AG20443 (cell line): ENCODE measurements at regions not wholly inside any gene's neighbourhood (a gene's known extent, or its start where the extent isn't known, plus 50 kb on each side); places are given as distances from the start of the nearest gene placed in this dataset.

Experiments used
- DNase-seq: peaks from one replicate; pipeline ENCODE4 v3.0.0; 2012; ENCODE audit warnings: low spot score, mixed read lengths

DNA sequence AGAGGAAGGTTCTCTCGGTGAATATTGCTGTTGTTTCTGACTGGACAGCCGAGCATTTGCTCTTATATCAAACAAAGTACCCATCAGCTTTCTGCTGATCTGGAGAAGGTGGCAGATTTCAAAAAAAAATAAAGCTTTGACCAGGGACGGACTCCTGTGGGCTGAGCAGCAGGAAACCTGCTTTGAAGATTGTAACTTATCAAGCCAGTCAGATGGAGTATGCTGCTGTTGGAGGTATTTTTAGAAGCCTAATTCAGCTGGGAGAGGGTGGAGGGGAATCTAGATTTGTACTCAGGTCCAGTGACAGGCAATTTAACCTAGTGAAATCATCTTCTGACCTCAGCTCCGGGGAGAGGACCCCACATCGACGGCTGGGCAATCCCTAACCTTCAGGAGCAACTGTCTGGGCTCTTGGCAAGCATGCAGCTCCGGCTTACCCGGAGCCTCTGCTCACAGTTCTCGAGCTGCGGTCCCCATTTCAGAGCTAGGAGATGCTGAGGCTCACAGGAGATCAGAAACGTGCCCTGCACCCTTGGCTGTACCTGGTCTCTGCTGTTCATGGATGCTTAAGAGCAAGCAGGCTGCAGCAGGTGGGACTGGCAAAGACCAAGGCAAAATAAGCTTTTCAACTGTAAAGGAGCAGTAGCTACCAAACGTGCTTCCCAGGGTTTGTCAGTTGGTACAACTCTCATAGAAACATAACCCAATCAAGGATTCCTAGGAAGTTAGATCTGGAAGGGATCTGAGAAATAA lies 89.3 kb upstream of the ST8SIA2 start:
- no peak for DNase-seq

DNA sequence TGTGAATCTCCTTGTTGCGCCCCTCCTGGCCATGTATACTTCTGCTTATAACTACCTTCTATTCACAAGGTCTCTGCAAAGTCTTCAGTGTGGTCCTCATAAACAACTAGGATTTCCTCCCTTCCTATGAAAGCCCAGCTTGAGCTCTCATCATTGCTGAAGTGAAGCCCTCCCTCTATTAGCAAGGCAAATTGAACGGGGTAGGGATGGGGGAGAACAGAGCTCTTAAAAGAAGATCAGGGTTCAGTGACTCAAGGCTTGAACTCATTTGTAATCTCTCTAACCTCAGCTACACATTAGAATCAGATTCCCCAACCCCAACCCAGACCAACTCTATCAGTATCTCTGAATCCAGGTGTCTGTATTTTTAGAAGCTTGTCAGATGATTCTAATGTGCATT lies 88.3 kb upstream of the ST8SIA2 start:
- no peak for DNase-seq

DNA sequence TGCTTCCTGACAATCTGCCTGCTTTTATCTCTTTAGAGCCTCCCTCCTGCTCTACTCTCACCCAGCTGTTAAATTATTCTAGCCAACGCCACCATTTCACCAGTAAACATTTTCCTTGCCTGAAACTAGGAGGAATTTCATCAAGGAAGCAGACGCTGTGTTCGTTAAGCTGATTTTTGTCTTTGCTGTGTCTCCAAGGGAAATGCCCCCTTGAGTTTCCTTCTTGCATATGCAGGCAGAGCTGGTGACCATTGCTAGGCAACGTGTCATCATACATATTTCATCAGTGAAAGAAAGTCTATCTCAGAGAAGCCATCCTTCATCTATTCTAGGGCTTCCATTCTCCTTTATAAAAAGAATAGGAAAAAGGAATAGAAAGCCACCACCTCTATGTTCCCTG lies 87.0 kb upstream of the ST8SIA2 start:
- no peak for DNase-seq

GRCh38 chr15:92315144-92315543 lies 78.5 kb upstream of the ST8SIA2 start:
- DNase-seq: no peak

DNA sequence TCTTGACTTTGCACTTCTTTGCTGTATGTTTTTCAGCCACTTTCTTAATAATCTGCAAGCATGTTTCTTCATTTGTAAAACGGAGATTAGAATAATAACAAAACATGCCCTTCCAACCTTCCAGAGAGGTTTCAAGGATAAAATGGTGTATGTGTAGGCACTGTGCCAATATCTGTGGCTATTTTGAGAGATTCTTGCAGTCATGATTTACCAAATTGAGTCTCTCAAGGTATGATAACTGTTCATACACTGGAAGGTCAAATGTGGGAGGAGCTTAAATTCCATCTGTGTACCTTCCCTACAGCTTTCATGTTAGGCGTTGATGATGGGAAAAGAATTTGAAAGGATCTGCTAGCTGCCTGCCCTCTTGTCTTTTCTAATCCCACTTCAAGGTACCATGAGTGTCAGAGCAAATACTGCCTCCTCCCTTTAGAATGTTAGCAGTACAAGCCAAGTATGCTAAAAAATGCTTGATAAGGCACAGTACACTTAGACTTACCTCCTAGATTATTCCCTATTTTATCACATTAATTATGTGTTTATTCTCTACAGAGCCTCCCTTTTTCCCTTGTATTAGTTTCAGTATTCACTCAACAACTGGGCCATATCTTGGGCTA lies 78.0 kb upstream of the ST8SIA2 start:
- DNase-seq: no peak

GRCh38 chr15:92316586-92317295 lies 76.9 kb upstream of the ST8SIA2 start:
- no peak for DNase-seq

- no peak for DNase-seq
Measured at GRCh38 chr15:92320012-92320699, 73.5 kb upstream of the ST8SIA2 start.

DNA sequence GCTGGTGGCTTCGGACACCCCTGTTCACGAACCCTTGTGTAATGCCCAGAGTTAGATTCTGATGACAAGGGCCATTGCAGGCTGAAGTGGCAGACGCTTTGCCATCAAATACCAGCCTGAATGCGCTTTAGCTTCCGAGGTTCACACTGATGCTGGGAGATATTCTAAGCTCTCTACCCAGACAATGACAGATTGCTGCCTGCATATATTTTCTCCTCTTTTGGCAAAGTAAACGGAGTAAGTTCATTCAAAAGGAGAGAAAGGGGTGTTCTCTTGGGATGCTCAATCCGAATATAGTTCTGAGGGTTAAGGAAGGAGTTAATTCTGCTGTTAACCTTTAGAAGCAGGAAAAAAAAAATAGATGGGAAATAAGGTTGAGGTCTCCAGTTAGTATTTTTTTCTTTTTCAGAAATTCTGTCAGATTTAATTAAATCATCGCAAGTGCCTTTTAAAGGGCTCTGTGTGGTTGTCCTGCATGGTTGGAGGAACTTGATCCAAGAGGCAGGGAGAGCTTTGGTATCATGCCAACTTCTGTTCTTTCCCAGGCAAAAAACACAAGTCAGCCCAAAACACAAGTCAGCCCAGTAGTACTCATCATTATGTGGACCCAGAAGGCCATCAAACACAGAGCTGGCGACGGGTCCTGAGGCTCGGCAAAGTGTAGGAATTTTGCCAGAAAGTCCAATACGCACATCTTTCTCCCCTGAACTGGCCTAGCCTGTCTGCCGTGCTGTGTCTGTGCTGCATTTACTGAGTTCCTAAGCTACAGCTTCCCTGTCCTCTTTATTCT lies 70.9 kb upstream of the ST8SIA2 start:
- no peak for DNase-seq

GRCh38 chr15:92323525-92323924 lies 70.2 kb upstream of the ST8SIA2 start:
- DNase-seq: no peak

GRCh38 chr15:92324101-92324963 lies 69.3 kb upstream of the ST8SIA2 start:
- DNase-seq: no peak

DNA sequence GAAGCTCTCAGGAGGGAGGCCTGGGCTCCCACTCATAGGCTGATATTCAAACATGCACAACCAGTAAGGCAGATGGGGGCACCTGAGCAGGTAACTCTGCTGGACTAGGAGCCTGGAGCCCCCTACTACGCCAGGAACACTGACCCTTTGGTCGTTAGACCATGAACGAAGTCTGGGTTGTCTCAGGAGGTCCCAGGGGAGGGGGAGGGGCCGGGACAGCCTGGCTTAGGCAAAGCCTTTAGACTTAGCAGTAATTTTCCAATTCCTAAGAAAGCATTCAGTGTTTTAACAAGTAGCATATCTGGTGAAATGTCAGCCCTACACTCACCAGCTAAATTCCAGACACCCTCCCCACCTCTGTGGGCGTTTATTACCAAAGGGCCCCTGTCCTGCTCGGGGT lies 67.4 kb upstream of the ST8SIA2 start:
- DNase-seq: no peak

DNA sequence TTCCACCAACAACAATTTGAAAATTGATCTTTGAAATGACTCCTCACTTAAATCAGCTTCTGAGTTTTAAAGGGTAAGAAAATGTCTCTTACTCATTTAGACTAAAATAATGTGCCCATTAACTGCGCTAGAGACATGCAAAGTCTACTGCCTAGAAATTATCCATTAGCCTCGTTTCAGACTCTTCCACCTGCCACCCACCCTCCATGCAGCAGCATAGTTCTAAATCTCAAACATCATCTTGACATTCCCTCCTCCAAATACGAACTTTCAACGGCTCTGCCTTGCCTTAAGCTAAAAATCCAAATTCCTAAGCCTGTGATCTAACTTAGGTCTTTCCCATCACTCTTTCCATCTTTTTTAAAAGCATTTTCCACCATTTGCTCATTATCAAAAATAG lies 66.6 kb upstream of the ST8SIA2 start:
- DNase-seq: no peak

DNA sequence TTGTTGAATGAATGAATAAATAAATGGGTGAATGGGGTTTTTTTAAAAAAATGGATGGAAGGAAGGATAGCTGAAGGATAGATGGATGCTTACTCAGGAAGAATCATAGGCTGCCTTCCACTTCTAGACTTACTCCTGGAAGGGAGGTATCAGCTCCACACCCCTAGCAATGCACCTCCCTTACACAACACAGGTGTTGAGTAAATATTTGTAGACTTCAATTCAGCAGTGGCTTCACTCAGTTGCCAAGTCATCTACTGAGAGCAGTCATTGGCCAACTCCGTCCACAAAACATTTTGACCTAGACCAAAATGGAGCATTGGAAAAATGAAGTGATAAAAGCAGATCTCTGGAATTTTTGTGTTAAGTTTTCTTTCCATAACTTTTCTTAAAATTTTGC lies 65.5 kb upstream of the ST8SIA2 start:
- no peak for DNase-seq

- no peak for DNase-seq
Measured at GRCh38 chr15:92332125-92332899, 61.4 kb upstream of the ST8SIA2 start.

DNA sequence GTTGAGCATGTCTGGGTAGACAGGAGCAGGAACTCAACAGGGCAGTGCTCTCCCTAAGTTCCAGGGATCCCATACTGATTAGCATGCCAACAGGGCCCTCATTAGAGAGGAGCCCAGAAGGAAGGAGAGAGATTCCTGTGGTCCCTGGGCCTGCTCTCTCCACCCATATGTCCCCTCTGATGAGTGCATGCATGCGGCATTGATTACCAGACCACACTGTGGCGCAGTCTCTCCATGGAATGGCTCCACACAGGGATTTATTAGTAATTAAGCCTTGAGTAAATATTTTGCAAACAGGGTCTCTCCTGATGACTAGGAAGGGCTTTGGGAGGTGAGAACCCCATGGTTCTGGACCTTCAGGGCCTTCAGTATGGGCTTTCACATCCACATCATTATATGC lies 60.0 kb upstream of the ST8SIA2 start:
- no peak for DNase-seq

- no peak for DNase-seq
Measured at GRCh38 chr15:92336419-92336987, 57.2 kb upstream of the ST8SIA2 start.

DNA sequence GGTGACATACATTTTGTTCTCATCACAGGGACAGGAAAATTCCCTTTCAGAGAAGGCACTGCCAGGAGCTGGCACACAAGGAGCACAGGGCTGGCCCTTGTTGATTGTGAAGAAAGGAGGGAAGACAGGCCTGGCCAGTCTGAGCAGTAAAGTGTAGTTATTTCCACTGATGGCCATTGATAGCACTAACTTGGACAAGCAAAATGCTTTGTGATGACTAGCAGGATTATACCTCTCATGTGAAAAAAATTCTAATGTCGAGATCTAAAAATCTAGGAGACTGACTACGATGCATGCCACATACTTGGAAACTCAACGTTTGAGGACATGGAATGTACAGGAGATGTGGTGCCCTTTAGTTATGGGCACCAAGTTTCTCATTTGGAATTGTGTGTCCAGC lies 54.3 kb upstream of the ST8SIA2 start:
- DNase-seq: no peak
